Medulla oblongata (tissue), 1 donor: ENCODE measurements at regions not wholly inside any gene's neighbourhood (a gene's known extent, or its start where the extent isn't known, plus 50 kb on each side); places are given as distances from the start of the nearest gene placed in this dataset.

Source experiments
- DNase-seq: peaks from one replicate; pipeline ENCODE4 v3.0.0-alpha.2; 2015; ENCODE audit errors: extremely low spot score

DNA sequence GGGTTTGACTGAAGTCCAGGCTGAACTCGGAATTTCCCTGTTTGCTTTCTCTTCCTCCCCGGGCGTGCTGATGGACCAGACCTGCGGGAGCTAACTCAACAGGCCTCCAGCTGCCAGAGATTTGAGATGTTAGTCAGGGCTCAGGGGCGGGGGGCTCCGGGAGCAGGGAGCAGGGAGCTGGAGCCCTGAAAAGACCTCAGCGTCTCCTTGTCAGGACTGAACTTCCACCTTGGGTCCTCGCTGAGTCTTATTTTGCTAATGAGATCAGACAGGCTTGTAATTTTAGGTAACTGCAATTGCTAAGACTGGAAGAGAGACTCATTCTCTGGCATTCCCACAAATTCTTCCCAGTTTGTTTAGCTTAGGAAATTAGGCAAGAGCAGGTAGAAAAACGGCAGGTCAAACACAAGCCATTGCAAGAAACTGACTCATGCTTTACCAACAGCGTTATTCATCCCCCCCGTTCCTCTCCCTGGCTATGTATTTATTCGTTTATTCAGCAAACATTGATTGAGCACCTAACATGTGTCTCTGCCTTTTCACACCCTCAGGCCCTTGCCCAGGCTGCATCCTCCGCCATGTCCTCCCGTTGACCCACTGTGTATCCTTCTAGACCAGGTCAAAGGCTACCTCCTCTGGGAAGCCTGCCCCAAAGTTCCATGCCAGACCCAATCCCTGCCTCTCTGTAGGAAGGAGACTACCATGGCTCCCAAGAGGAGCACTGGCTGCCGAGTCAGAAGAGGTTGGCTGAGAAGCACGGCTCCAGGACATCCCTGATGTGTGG, 80.4 kb upstream of the DIO3 start:
- no peak for DNase-seq

DNA sequence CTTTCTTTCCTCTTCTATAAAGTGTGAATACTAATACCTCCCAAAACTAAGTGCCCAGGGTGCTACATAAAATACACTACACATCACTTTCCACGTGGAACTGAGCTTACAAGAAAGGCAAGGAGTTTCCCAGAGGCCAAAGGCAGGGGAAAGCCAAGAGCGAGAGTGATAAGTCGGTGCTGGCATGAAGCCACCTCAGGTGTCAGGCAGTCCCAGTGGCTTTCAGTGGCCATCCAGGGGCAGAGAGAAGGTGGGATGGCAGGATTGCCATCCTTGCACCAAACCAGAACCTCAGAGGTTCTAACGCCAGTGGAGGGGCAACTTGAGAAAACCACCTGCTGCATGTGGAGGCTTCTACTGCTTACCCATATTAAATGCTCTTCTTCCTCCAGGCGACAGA, 79.7 kb upstream of the DIO3 start:
- DNase-seq: no peak

DNA sequence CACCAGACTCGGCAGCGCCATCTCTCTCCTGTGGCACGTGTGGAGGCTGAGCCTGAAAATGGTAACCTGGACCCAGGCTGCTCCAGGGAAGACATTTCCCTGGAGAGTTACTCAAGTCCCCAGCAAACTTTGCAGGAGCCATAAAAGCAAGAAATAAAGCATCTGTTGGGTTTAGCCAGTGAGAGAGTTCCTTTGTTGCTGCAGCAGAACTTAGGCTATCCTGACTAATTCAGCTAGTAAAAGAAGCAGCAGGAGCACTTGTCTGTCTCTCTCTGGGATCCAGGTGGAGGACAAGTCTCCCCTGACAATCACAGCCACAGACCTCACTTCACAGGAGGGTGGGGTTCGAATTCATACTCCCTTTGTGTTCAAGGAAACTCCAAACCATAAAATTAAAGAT, 79.2 kb upstream of the DIO3 start:
- DNase-seq: no peak

DNA sequence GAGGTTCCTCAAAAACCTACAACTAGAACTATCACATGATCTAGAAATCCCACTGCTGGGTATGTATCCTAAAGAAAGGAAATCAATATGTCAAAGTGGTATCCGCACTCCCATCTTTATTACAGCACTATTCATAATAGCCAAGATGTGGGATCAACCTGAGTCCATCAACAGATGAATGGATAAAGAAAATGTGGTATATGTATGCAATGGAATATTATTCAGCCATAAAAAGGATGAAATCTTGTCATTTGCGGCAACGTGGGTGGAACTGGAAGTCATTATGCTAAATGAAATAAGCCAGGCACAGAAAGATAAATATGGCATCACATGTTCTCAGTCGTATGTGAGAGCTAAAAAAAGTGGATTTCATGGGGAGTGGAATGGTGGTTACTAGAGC, 77.5 kb upstream of the DIO3 start:
- no peak for DNase-seq

DNA sequence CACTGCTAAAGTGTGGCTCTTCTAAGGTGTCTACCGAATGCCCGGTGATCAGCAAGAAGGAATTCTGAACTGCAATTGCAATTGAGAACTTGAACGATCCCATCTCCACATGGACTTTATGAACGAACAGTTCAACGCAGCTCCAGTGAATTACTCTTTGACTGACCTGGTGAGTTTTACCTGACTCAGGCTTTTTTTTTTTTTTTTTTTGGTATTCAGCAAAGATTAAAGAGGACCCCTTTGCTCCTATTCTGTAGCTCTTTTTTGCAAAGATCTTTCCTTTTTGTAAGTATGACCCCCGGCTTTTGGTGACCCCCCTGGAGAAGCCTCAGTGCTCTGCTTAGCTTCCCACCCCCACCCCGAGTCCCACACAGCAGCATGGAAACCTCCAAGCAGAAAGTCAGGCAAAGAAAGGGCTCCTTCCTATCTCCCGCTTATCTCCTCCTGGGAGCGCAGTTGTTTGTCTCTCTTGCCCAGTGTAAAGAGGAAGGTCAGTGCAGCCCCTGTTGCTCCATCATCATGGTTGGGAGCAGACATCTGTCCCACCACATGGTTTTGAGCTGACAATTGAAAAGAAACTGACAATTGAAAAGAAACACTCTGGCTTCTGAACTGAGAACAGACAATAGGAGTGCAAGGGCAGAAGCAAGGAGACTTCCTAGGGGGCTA, 72.1 kb upstream of the DIO3 start:
- no peak for DNase-seq

DNA sequence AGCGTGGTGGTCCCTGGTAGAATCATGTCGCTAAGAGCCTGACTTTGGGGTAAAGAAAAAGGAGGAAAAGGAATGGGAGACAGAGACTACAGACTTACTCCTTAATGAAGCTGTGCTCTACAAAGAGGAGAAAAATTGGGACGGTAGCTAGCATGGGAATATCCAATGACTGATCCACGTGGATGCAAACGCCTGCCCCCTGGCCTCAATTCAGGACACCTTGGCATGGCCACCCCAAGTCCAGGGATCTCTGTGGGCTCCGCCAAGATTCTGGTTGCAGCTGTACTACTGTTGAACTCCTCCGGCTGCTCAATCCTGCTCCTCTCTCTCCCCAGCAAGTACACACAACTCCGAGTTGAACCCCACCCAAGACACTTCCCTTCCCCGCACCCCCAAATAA, 70.5 kb upstream of the DIO3 start:
- no peak for DNase-seq

DNA sequence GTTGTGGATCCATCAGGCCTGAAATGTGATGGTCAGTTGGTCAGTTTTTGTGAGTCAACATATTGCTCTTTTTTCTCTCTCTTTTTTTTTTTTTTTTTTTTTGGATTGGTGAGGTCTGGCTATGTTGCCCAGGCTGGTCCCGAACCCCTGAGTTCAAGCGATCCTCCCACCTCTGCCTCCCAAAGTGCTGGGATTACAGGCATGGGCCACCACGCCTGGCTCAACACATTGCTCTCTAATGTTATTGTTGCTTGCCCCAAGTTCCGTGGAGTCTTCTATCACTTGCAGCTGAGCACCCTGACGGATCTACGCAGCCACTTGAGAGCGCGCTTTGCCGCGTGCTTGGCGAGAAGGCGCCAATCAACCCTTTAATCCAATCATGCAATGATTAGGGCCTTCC, 69.5 kb upstream of the DIO3 start:
- DNase-seq: no peak

DNA sequence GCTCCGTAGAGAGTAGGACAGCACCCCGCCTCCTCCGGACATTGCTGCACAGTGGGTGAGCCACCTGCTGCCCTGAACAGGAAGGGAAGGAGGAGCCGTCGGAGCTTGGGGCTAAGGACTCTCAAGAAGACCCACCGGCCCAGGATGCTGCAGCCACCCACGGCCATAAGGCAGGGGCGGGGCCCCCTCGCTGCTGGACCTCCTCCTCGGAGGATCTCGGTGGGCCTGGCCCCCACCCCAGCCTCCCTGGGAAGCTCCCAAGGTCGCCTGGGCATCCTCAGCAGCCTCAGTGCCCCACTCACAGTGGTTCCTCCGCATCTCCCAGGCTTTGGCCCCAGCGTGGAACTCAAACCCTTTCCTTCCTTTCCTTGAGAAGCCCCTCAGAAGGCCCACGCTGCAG, 68.6 kb upstream of the DIO3 start:
- DNase-seq: no peak

DNA sequence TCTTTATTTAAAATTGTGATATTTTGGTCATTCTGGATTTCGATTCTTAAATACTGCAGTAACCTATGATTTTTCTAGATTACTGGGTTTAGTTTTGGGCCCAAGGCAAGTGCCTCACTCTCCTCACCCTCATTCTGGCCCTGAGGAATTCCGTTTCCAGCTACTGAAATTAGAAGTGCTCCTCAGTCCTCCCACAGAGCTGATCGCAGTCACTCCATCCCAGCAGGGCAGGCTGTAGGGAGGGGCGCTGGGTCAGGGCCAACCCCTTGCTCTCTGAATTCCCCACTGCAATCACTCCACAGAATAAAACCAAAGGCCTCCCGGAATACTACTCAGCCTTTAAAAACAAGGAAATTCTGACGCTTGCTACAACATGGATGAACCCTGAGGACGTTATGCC, 66.5 kb upstream of the DIO3 start:
- no peak for DNase-seq

DNA sequence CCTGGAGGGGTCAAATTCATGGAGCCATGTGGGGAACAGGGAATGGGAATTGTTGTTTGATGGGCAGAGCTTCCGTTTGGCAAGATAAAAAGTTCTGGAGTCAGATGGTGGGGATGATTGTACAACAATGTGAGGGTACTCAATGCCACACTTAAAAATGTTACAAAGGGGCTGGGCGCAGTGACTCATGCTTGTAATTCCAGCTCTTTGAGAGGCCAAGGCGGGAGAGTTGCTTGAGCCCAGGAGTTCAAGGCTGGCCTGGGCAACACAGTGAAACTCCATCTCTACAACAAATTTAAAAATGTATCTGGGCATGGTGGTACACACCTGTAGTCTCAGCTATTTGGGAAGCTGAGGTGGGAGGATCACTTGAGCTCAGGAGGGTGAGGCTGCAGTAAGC, 66.0 kb upstream of the DIO3 start:
- DNase-seq: no peak

DNA sequence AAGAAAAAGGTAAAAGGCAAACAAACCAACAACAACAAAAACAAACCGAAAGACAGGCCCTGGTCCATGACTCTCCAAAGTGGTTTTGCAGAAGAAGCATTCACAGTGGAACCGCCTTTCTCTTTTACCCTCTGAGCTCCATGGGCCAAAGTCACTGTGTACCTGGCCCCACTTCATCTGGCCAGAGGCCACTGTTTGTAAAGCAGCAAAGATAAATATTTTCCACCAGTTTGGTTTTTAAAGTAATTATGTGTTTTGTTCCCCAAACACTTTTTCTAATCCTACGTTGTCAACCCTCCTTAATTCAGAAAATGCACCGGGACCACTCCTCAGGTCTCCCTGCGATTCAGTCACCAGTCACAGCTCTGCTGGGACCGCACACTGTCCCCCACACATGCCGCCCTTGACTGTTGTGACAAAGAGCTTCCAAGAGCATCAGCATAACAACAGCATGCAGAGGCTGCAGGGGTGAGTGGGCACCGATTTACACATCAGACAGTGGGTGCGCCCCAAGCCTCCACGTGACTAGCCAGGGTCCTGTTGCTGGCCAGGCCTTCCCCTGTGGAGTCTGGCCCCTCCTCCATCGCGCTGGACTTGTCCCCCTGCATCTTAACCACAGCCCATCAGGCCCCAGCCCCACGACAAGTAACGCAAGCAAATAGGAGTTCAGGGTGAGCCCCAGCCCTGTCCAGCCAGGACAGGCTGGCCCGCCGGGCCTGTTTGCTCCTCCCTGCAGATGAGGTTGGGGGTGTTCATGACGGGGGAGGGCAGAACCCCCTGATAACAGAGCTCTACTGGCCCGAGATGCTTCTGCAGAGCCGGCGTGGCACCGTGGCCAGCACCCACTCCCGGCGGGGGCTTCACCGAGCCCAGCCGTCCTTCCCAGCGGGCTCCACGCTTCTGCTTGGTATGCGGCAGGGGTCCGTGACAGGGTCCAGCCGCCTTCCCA, 65.2 kb upstream of the DIO3 start:
- DNase-seq: no peak

DNA sequence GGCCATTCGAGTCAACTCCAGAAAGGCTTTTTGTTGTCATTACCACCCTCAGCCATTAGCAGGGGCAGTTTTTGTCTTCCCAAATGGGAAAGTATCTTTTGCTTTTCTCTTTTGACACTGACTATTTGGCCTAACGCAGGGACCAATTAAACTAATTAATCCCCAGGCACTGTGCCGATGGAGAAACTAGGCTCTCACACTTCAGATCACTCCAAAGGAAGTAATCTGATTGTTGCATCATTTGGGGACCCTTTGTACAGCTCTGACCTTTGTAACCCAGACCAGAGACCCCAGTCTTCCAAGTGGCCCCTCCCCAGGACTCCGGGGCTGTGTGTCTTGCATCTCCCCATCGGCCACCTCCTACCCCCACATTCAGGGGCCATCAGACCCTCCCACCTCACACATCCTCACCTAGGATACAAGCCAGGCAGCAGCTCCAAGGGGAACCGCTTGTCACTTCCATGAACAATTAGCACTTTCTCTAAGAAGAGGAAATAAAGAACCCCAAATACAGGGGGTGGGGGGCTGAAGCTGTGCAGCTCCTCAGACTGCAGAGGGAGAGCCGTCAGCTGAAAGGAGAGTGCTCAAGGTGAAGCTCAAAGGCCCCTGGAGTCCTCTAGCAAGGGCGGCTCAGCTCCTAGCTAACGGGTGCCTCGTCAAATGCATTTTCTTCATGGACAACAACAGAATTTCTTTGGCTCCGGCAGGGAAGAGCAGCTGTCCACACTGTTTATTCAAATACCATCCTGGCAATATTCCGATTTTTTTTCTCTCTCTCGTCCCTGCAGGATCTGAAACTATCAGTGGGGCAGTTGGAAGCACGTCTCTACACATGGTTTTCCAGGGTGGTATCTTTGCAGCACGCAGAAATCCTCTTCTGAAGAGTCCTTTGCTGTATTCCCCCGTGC, 64.3 kb upstream of the DIO3 start:
- no peak for DNase-seq

DNA sequence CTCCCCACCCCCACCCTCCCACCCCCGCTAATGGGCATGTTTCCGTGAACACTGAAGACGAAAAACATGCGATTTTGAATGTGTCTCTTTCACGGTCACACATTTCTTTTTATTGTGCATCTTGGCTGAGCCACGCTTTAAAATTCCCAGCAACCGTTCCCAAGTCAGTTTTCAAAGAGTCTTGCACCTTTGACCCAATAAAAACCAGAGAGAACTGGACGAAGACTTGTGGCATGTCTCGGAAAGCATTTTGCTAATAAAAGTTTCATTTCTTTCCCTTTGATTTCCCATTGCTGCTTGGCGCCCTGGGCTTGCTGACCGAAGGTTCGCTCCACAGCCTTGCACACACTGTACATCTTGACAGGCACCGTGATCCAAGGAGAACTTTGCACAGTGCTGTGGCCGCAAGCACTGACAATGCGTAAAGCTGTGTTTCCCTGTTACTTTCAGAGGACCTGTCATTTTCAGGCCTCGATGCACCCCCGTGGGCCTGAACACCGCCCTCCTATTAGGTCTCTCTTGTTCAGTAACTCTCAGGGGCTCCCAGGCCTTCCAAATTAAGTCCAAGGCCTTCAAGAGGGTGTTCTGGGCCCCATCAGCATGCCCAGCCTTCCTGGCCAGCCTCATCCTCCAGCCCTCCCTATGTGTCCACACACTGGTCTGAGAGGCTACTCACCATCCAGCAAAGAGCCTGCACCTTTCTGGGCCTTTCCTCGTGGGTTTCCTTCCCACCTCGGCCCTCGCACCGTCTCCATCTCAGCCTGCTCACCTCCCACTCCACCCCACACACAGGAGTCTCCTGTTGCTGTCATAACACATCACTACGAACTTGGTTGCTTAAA, 63.4 kb upstream of the DIO3 start:
- no peak for DNase-seq

DNA sequence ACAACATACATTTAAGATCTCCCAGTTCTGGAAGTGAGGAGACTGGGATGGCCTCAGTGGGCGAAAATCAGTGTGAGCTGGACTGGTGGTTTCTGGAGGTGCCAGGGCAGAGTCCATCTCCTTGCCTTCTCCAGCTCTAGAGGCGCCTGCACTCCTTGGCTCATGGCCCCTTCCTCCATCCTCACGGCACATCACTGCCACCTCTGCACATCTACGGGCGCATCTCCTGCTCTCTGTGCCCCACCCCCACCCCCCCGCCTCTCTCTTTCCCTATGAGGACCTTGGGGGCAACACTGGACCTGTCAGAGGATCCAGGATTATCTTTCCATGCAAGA, 62.8 kb upstream of the DIO3 start:
- DNase-seq: no peak

DNA sequence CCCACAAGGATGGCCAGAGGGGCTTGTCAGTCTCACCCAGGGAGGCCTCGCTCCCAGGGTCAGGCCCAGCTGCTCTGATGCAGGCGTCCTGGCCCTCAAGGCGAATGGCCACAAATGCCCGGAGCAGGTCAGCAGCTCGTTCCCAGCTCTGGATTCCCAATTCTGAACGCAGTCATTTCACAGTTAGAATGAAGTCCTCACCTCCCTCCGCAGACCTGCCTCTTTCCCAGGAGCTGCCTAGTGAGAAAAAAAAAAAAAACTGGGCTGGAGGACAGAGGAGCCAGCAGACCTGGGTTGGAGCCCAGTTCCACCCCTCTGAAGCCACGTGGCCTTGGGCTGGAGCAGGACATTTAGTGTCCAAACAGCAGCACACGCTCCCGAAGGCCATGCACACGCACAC, 62.2 kb upstream of the DIO3 start:
- DNase-seq: no peak

DNA sequence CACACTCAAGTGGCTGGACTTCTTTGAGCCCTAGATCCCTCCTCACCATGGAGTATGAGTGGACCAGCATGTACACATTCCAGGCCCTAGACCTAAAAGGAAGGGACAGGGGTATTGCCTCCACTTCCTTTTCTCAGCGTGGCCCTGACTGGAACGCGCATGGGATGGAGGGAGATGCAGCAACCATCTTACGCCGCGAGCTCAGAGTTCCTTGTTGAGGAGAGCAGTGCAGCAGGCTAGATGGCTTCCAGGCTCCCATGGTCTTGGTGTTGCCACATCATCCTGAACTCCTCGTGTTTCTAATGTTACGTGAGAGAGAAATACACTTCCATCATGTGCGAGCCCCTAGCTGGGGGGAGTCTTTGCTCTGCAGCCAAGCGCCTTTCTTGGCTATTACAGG, 61.8 kb upstream of the DIO3 start:
- DNase-seq: no peak

DNA sequence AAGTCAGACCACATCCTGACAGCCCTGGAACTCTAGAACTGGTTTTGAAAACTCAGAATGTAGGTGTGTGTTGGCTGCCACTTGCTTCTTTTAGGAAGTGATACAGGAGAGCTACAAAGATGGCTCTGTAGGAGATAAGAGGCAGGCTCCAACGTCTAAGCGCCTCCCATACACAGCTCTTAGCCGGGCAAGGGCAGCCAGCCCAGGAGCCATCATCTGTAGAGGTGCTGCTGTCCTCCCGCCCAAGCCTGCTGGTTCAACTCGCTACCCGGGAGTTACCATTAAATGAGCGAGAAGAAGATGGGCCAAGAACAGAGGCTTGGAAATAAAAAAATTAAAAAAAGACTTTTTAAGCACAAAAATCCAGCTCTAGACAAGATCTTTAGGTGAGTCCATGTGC, 61.2 kb upstream of the DIO3 start:
- no peak for DNase-seq

DNA sequence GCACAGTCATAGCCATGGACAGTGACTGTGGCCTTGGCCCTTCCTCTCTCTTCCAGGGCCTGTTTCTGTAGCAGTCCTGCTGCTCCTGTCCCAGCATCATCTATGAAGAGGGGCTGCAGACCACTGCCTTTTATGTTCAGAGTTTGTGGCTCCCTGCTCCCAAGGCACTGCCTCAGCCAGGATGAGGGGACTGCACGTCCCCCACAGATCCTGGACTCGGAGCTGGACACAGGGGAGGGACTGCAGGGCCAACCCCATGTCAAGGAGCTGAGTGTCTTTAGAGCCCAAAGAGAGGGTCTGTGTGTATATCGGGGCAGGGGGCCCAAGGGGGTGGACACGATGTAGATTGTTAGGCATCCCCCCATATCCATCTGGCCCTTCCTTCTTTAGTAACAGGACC, 60.6 kb upstream of the DIO3 start:
- no peak for DNase-seq

DNA sequence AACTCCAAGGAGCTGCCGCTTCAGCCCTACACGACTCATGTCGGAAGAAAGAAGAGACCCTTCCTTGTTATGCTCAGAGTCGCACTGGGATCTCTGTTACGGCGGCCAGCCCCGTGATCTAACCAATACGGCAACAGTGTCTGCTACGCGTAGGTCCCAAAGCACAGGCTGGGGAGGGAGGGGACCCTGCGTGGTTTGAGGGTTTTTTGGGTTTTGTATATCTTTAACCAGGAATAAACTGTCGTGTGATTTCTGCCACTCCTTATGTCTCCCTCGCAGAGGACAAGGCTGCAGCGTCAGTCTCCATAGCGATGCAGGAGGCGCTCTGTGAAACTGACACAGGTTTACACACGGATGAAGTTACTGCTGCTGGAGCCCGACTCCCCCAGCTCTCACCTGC, 60.0 kb upstream of the DIO3 start:
- DNase-seq: no peak

DNA sequence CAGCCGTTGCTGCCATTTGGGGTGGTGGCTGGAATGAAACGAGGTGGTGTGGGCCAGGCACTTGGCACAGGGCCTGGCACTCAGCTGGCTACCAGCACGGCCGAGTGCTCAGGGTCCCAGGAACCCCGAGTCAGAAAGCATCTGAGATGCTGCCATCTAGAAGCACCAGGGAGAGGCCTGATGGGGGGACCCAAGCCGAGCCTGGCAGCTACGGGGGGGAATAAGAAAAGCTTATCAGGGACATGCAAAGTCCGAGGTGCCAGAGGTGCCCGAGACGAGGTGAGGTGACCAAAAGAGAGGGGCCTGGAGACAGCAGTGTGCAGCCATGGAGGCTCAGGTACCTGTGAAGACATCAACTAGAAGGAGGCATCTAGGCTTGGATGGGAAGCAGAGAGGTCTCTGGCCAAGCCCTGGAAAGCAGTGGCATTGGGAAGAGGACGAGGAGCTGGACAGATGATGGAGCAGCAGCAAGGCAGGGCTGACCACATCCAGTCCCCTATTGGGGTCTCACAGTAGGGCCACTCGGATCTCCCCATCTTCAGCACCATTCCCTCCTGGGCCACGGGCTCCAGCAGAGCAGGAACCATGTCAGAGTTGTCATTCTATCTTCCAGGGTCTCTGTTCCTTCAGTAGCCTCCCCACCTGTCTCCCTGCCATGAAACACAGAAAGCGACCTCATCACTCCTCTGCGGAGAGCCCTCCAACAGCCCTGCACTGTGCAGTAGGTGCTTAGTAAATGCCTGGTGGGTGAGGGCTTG, 59.3 kb upstream of the DIO3 start:
- DNase-seq: no peak
